Superior temporal gyrus (tissue), 1 donor: ENCODE measurements at regions not wholly inside any gene's neighbourhood (a gene's known extent, or its start where the extent isn't known, plus 50 kb on each side); places are given as distances from the start of the nearest gene placed in this dataset.
"Not testable (repeated sequence)": the region's sequence is repeated elsewhere in the genome, so short reads cannot be mapped to it uniquely, and the experiment has no call there.

Experiments
- DNase-seq: peaks from one replicate; pipeline ENCODE4 v3.0.0-alpha.2; 2016; ENCODE audit errors: extremely low spot score

GRCh38 chr13:54687173-54687572 is 1658.6 kb downstream of the OLFM4 start:
- no peak for DNase-seq

DNA sequence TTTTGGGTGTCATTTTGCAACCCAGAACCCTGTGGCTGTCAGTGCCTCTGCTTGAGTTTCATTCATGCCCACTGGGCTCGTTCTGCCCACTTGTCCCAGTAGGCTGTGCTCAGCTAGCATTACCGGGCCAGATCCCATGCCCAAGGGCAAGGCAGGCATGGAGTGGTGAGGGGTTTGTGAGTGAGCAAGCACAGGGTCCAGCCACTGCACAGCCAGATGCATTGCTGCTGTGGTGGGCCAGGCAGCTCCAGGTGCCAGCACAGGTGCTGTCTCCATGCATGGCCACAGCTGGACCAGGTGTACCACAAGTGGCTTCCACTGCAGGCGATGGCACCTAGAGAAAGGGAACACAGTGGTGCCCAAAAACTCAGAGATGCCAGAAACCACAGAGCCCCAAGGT is 1671.2 kb downstream of the OLFM4 start:
- DNase-seq: no peak

DNA sequence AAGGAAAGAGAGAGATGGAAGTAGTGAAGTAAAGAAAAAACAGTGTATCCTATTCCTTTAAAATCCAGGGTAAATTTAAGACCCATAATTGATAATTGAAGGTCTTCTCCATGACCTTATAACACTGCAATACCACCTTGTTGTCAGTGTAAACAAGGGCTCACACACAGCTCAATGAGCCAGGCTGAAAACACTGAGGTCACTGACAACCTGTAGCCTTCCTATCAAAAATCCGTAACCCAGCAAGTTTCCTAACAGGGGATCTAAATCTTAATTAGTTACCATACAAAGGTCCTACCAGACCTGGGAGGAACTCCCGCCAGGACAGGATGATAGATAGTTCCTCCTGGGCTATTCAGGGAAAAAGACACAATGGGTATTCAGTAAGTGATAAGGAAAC is 1677.1 kb downstream of the OLFM4 start:
- no peak for DNase-seq

DNA sequence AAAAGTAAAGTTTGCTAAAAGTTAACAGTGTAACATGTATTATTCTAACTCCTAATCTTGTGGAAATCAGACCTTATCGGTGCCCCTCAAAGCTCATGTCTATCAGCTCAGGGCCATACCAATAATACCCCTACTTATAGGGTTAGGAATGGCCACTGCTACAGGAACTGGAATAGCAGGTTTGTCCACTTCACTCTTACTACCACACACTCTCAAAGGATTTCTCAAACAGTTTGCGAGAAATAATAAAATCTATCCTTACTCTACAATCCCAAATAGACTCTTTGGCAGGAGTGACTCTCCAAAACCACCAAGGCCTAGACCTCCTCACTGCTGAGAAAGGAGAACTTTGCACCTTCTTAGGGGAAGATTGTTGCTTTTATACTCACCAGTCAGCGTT is 1677.7 kb downstream of the OLFM4 start:
- DNase-seq: no peak

DNA sequence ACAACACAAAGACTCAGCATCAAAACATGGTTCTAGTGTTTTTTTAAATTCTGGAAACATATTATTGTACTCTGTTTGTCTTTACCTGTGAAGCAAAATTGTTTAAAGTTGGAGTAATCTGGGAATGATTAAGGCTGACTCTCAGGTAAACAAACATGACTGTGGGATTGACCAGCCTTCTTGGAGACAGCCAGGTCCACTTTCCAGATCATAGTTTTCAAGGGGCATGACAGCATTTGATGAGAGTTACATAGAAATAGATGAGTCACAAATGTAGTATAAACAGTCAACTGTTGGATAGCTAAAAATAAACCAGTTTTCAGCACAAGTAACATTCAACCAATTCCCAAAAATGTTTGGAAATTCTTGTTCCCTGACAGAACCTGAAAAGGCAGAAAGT is 1680.9 kb downstream of the OLFM4 start:
- DNase-seq: no peak

- no peak for DNase-seq
Measured at GRCh38 chr13:54733639-54734038, 1705.0 kb downstream of the OLFM4 start.

- DNase-seq: not testable (repeated sequence)
Measured at GRCh38 chr13:54737211-54737610, 1708.6 kb downstream of the OLFM4 start.

DNA sequence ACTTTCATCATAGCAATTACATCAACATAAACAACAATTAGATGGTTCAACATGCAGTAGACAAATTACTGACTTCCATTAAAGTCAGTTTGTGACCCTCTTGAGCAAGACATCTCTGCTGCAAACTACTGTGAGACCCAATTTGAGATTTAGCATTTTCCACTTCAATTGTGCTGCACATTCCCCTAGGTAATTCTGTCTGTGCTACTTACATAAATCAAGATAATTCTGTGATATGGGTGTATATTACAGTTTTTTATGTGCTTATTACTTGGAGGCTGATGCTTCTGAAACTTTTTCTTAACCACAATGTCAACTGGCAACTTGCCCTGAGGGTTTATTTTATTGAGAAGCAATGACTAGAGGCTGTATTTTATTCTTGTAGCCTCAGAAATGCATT is 1714.4 kb downstream of the OLFM4 start:
- no peak for DNase-seq

DNA sequence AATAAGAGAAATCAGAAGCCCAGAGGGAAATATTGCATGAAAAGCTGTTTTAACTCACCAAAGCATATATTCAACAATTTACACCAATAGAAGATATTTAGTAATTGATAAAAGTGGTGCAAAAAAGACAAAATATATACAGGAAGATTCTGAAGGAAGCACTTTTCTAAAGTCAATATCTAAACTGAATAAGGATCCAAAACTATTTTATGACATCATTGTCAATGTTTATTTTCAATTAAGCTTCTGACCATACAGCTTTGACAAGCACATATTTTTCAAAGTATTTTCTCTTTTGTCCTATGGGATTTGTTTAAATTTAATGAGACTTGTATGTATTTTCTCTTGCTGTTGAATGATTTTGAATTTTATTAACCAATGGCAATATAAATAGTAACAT is 1716.1 kb downstream of the OLFM4 start:
- DNase-seq: no peak

DNA sequence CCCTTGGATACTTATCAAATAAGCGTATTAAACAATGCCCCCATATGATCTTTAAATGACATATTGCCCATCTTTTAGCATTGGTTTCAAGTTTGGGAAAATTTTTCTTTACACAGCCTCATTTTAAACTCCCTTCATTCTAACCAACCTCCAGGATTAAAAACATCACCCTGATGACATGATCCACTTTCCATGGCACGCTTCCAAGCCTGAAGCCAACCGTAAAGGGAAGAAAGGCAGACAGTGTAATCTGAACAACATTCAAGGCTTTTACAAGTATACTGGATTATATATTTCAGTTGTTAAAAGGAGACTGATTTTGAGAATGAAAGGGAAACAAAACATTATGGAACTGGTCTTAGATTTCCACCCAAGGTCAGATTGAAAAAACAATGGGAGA is 1721.9 kb downstream of the OLFM4 start:
- DNase-seq: no peak

DNA sequence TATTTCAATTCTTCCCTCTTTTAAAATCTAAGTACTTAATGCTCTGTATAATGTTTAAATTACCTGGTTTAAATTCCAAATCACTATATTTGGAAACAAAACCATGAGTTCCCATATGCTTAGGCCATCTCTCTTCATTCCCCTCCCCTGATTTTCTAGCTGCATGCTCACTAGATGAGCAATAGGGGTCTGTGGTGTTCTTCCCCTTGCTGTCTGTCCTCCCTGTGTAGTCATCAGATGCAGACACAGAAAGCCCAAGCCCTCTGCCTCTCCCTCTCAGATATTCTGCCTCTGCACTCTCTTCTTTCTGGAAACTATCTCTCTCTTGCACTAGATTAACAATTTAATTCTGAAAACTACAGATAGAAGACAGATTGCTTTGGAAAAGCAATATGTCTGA is 1730.2 kb downstream of the OLFM4 start:
- DNase-seq: no peak

DNA sequence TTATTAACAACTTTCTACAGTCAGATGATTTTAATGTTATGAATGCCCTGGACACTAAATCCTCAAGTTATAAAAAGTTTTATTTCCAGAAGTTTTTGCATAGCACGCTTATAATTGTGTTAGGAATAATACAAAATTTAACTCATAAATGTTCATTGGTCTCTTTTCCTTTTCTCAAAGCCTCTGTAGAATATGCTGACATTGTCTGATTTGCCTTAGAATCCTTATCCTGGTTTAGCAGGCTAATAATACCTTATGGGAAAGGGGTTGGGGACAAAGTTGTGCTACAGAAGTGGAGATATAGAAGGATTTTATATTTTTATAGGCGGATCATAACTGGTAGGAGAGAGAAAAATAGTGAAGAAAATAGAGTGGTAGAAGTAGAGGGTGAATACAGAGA is 1739.6 kb downstream of the OLFM4 start:
- DNase-seq: no peak

DNA sequence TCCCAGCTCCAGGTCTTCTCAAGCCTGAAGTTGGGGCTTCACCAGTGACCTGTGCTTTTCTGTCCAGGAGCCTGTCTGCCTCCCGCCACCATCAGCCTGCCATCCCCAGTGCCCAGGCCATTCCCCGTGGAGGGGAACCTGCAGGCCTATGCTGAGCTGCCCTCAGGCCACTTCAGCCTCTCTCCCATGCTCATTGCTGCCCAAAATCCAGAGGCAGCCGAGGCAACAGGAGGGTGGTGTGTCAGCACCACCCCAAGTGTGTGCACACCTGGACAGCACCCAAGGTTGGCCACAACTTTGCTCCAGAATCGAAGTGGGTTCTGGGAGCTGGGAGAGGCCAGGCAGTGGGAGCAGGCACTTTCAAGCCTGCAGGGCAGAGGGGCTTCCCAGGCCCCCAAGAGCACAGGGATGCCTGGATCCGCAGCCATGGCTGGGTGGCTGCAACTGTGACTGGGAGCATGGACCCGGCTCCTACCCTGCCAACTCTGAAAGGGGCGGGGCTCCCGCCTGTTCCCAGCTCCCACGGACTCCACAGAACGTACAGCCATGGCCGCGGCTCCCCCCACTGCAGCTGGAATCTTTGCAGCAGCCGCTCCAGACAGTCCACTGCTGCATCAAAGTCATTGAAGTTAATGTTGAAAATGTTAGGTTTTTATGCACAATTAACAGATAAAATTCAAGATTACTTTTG is 1747.0 kb downstream of the OLFM4 start:
- no peak for DNase-seq

- DNase-seq: no peak
Measured at GRCh38 chr13:54787754-54788153, 1759.1 kb downstream of the OLFM4 start.

- DNase-seq: no peak
Measured at GRCh38 chr13:54799621-54800226, 1771.1 kb downstream of the OLFM4 start.

GRCh38 chr13:54802226-54802625 is 1773.6 kb downstream of the OLFM4 start:
- DNase-seq: no peak

DNA sequence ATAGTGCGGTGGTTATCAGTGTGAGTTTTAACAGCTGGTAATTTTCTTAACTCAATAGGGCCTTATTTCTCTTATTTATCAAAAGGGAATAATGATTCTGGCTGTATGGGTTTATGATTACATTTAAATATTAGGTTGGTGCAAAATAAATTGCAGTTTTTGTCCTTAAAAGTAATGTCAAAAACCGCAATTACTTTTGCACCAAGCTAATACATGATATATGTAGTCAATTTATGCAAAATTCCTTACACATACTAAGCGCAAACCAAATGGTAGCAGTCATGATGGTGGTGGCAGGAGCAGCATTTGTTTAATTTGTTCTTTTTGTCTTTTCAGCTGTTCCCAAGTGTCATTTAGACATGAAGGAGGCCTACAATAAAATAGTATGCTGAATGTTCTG is 1777.1 kb downstream of the OLFM4 start:
- no peak for DNase-seq

DNA sequence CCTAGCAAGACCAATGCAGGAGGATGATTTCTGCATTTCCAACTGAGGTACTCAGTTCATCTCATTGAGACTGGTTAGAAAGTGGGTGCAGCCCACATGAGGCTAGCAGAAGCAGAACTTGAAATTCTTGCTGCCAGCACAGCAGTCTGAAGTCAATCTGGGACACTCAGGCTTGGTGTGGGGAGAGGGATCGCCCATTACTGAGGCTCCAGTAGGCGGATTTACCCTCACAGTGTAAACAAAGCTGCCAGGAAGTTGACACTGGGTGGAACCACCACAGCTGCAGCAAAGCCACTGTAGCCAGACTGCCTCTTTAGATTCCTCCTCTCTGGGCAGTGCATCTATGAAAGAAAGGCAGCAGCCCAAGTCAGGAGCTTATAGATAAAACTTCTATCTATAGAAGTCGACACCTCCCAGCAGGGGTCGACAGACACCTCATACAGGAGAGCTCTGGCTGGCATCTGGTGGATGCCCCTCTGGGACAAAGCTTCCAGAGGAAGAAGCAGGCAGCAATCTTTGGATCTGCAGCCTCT is 1793.4 kb downstream of the OLFM4 start:
- DNase-seq: not testable (repeated sequence)

- DNase-seq: not testable (repeated sequence)
Measured at GRCh38 chr13:54829391-54830068, 1800.9 kb downstream of the OLFM4 start.

DNA sequence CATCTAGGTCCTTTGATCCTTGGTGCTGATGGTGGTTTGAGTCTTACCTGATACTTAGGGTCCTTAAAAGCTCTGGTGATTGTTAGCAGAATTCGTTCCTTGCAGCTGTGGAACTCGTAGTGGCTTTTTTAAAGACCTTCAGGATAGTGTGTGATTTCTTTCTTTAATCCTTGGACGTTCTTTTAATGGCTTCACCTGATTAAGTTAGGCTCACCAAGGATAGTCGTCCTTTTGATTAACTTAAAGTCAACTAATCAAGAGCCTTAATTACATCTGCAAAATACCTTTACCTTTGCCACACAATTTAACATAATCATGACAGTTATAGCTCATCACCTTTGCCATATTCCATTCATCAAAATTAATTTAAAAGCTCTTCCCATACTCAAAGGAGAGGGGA is 1807.7 kb downstream of the OLFM4 start:
- DNase-seq: no peak

DNA sequence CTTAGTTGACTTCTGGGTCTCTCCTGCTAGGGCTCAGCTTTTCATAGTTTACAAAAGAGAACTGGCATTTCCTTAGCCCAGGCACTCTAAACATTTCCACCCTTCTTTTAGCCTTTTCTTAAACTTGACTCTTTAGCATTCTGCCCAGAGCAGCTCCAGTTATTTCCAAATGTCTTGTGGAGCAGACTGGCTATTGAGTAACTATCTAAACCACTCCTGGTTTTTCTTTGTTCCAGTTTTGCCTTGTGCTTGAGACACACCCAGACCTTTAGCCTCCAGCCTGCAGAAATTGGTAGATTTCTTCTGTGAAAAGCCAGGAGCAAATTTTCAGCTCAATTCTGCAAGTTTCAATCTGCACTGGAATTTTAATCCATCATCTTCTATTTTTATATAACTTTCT is 1813.1 kb downstream of the OLFM4 start:
- no peak for DNase-seq

DNA sequence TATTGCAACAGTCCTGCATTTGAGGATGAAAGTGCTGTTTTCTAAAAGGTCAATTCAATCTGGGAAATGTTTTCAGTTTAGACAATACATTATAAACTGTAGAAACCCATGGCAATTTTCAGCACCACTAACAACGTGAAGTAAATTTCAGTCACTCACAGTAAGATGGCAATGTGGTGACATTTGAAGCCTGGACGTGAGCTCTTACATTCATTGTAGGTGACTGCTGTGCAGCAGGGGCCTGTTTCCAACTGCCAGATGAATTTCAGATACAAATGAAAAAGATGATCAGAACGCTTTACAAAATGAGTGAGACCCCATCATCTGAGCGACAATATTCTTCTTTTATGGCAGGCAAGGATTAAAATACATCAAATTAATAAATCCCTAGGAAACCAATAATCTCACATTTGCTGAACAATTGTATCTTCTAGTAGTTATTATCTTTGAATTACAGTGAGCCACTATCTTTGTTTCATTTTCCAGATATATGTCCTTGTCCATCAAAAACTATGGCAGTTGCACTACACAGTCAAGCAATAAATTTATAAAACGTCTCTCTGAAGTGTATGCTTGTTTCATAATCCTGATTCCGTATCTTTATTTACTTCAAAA is 1816.8 kb downstream of the OLFM4 start:
- no peak for DNase-seq

GRCh38 chr13:54852831-54853230 is 1824.2 kb downstream of the OLFM4 start:
- no peak for DNase-seq
